ENCODE measurements at regions not wholly inside any gene's neighbourhood (a gene's known extent, or its start where the extent isn't known, plus 50 kb on each side); places are given as distances from the start of the nearest gene placed in this dataset.
A peak's percentile ranks its signal among the peaks of the same experiment; 100 is the strongest.

DNA sequence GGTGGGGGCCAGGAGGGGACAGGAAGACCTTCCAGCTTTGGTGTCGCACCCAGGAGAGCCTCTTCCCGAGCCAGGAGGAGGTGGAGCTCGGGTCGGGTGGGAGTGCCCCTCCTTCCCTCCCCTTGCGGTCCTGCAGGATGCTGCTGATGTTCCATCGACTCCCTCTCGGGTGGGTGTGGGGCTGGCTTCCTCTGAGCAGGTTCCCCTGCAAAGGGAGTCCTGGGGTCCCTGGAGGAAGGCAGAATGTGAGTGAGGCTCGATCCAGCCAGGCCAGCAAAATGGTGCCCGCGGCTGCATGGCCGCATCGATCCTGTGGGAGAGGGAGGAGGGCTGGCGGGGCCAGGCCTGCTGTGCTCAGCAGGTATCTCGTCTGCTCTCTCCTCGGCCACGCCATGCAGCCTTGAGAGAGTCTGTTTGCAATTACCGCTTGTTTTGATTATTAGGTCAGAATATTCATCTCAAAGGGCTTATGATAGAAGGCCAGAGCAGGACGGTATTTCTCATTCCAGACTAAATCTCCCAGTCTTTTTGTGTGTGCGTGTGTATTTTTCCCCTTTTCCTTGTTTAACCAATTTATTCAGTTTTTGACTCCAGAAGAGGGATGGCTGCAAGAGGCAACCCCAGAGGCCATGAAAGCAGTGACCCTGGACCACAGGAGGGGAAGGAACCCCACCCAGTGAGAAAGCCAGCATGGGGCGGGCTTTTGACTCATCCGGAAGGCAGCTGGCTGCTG, 137.3 kb upstream of the ZMIZ1 start:
- no peaks in the 10 kb centered on the region for H3K27me3 ChIP-seq (ENCODE audit: insufficient read depth)
- H3K27ac ChIP-seq (ENCODE audit: low read depth in 2 of 2, low read length in 1 of 2) = peak overlapping the region; percentile 83 to 96
- H3K9me3 ChIP-seq = no peaks in the 10 kb centered on the region
- peak overlapping the region; percentile 12; the same call in 1 of the 2 replicates for H2AFZ ChIP-seq (ENCODE audit: low read depth)
- H3K4me3 ChIP-seq (ENCODE audit: low read depth in 2 of 2, low read length in 1 of 2) = no peak overlapping the region
- peaks cover 22 to 42% of the 10 kb centered on the region in 2 experiments for H3K4me1 ChIP-seq (ENCODE audit: control insufficient read depth in 1 of 2, insufficient read depth in 2 of 2, low read depth in 1 of 2, low read length in 1 of 2)
- peak; percentile 81 for DNase-seq
- WGBS (ENCODE audit: low lambda C conversion rate) = 52% methylated on average over 15 of the region's 21 CpGs
- ChIA-PET POLR2A (interaction anchor here (0.5 to 0.6 kb wide), 3 partner anchors 57 to 466 kb away, joined by 3 to 4 read pairs (median 3); no protein-coding TSS in a partner anchor), CTCF (no interaction called here)
- peak overlapping the region; percentile 41; the same call in 1 of the 2 replicates for H3K4me2 ChIP-seq
- no peaks in the 10 kb centered on the region for H3K79me2 ChIP-seq (ENCODE audit: insufficient read depth)
- H3K9me2 ChIP-seq = no peaks in the 10 kb centered on the region
- no peaks in the 10 kb centered on the region for H3K36me3 ChIP-seq (replicated peaks in 1 of 2; ENCODE audit: control insufficient read depth in 1 of 2, insufficient read depth in 2 of 2, low read length in 1 of 2)
- H3K9ac ChIP-seq = no peak overlapping the region; the same call in 1 of the 2 replicates
- no peaks in the 10 kb centered on the region for H4K20me1 ChIP-seq (ENCODE audit: insufficient read depth)
- H3F3A ChIP-seq (replicated peaks; ENCODE audit: insufficient read depth) = peaks cover 17% of the 10 kb centered on the region
- TF ChIP-seq ELF1 (IDR thresholded peaks at IDR 0.05) (no peak), REST (IDR thresholded peaks at IDR 0.05; ENCODE audit: low read depth, low read length) (peak; percentile 22; the same call in 1 of the 2 replicates), PBX3 (IDR thresholded peaks at IDR 0.05) (peak; percentile 29; the same call in 1 of the 2 replicates), USF1 (IDR thresholded peaks at IDR 0.05; ENCODE audit: borderline replicate concordance, low read depth) (no peak), IRF3 (IDR thresholded peaks at IDR 0.05; ENCODE audit: low read depth, low read length) (no peak), TCF12 (IDR thresholded peaks at IDR 0.05) (peak; percentile 72), GABPA (IDR thresholded peaks at IDR 0.05; ENCODE audit: low read depth) (no peak), RXRA (IDR thresholded peaks at IDR 0.05; ENCODE audit: borderline replicate concordance, low read depth) (peak; percentile 26; the same call in 1 of the 2 replicates), RFX5 (IDR thresholded peaks at IDR 0.05; ENCODE audit: low read length) (no peak), TAF1 (IDR thresholded peaks at IDR 0.05; ENCODE audit: borderline replicate concordance, low read depth, low read length) (no peak), RAD21 (IDR thresholded peaks at IDR 0.05; ENCODE audit: low read length) (peak; percentile 36), JUND (IDR thresholded peaks at IDR 0.05) (no peak; the same call in 1 of the 2 replicates), POLR2AphosphoS5 (IDR thresholded peaks at IDR 0.05; ENCODE audit: low read depth, low read length) (no peak; the same call in 1 of the 2 replicates), MEF2A (IDR thresholded peaks at IDR 0.05; ENCODE audit: borderline replicate concordance, low read depth) (no peak), CHD2 (IDR thresholded peaks at IDR 0.05; ENCODE audit: low read length, partially characterized antibody) (peak; percentile 10), EZH2phosphoT487 (IDR thresholded peaks at IDR 0.05; ENCODE audit: borderline replicate concordance, low read depth) (no peak), TEAD4 (IDR thresholded peaks at IDR 0.05; ENCODE audit: borderline replicate concordance, insufficient read depth) (0 out of 2 replicates have a peak, but pooled peaks have one; percentile 23), NFIC (IDR thresholded peaks at IDR 0.05; ENCODE audit: borderline replicate concordance) (no peak; the same call in 1 of the 2 replicates), MXI1 (IDR thresholded peaks at IDR 0.05; ENCODE audit: low read depth, low read length) (no peak; the same call in 1 of the 2 replicates), YY1 (IDR thresholded peaks at IDR 0.05; ENCODE audit: low read depth) (0 out of 2 replicates have a peak, but pooled peaks have one; percentile 40)
- TF ChIP-seq, protein P1, sequence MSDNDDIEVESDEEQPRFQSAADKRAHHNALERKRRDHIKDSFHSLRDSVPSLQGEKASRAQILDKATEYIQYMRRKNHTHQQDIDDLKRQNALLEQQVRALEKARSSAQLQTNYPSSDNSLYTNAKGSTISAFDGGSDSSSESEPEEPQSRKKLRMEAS (IDR thresholded peaks at IDR 0.05; ENCODE audit: low read depth) = peak; percentile 61
- TF ChIP-seq, protein P2, sequence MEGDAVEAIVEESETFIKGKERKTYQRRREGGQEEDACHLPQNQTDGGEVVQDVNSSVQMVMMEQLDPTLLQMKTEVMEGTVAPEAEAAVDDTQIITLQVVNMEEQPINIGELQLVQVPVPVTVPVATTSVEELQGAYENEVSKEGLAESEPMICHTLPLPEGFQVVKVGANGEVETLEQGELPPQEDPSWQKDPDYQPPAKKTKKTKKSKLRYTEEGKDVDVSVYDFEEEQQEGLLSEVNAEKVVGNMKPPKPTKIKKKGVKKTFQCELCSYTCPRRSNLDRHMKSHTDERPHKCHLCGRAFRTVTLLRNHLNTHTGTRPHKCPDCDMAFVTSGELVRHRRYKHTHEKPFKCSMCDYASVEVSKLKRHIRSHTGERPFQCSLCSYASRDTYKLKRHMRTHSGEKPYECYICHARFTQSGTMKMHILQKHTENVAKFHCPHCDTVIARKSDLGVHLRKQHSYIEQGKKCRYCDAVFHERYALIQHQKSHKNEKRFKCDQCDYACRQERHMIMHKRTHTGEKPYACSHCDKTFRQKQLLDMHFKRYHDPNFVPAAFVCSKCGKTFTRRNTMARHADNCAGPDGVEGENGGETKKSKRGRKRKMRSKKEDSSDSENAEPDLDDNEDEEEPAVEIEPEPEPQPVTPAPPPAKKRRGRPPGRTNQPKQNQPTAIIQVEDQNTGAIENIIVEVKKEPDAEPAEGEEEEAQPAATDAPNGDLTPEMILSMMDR (IDR thresholded peaks at IDR 0.05) = no peak
